ENCODE measurements at regions not wholly inside any gene's neighbourhood (a gene's known extent, or its start where the extent isn't known, plus 50 kb on each side); places are given as distances from the start of the nearest gene placed in this dataset.

DNA sequence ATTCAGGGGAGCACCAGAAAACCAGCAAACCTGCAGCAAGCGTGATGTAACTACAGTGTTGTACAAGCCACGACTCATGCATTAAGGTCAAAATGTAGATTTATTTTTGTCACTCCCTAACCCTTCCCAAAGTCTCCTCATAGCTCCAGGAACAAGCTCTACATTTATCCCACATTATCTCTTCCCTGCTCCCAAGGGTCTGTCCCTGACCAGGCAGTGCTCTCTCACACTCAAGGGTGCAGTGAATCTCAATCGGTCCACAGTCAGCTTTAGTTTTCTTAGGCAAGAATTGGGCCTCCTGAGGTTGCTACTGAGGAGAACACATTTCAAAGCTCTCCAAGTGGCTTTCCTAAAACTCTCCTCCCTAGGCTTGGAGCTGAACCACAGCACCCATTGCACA lies 219.4 kb downstream of the NHLRC3 start:
- in situ Hi-C loops (cut with HindIII; ENCODE audit: low pct_unique_long_range_greater_than_20kb, low sequenced_read_pairs): no loop called here
- no peak for DNase-seq (ENCODE audit: low read depth in 1 of 2, low spot score in 1 of 2)
- no peak for TF ChIP-seq JUND (IDR thresholded peaks at IDR 0.05; ENCODE audit: low read depth)

DNA sequence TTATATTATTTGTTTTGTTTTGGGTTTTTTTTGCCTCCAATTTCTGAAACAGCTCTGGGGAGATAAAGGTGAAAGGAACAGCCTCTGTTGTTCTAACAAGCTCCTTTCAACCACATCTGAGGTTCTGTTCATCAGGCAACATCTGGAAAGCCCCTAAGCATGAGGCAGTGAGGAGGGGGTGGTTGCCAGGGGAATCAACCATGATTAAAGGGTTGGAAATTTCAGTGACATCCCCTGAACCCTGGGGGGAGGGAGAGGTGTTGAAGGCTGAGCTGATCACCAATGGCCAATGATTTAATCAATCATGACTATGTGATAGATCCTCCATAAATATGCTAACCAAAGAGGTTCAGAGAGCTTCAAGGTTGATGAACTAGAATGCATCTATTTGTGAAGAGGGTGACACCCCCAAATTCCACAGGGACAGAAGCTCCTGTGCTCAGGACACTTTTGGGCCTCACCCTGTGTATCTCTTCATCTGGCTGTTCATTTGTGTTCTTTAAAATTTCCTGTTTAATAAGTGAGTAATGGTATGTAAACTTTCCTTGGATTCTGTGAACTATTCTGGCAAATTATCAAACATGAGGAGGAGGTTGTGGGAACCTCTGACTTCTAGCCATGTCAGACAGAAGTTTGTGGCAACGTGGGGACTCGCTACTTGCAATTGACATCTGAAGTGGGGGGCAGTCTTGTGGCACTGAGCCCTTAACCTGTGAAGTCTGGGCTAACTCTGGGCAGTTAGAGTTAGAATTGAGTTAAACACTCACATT lies 221.3 kb downstream of the NHLRC3 start:
- in situ Hi-C loops (cut with HindIII; ENCODE audit: low pct_unique_long_range_greater_than_20kb, low sequenced_read_pairs): no loop called here

DNA sequence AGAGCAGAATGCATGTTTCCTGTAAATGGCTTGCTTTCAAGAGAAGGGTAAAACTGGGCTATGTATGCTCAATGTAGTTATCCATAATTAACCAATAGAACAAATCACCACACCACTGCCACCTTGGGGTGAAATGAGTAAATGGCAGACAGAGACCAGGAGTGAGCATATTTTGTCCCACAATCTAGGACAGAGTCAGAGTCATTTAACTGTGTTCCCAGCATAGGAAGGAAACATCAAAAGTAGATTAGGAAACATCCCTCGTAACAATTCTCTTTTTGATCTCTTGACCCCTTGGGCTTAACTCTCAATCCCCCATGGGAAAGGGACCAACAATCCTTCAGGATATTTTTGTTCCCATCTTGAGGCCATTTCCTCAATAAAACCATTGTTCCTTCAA lies 224.8 kb downstream of the NHLRC3 start:
- DNase-seq (ENCODE audit: low read depth in 1 of 2, low spot score in 1 of 2): peak; percentile 40 to 64
- in situ Hi-C loops (cut with HindIII; ENCODE audit: low pct_unique_long_range_greater_than_20kb, low sequenced_read_pairs): no loop called here
- no peak for TF ChIP-seq JUND (IDR thresholded peaks at IDR 0.05; ENCODE audit: low read depth)

More for the DNA sequence above, 221.3 kb downstream of the NHLRC3 start:
- no peak for TF ChIP-seq JUND (IDR thresholded peaks at IDR 0.05; ENCODE audit: low read depth)
- DNase-seq (ENCODE audit: low read depth in 1 of 2, low spot score in 1 of 2): no peak

DNA sequence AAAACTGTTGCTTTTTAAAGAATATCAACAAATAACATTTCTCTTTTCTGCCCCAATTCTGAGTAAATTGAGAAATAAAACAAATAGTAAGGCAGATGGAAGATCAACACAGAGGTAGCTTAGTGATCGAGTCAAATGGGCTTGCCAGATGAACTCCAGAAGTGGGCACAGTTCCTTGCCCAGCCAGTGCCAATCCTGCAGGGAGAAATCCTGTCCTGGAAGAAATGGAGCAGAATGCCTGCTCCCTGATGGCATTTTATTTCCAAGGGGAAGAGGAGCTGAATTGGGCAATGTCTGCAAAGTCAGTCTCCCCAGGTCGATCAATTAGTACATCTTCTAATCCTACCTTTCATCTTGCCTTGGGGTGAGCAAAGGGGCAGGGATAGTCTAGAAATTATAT lies 225.3 kb downstream of the NHLRC3 start:
- DNase-seq (ENCODE audit: low read depth in 1 of 2, low spot score in 1 of 2): no peak
- in situ Hi-C loops (cut with HindIII; ENCODE audit: low pct_unique_long_range_greater_than_20kb, low sequenced_read_pairs): no loop called here
- TF ChIP-seq JUND (IDR thresholded peaks at IDR 0.05; ENCODE audit: low read depth): no peak

DNA sequence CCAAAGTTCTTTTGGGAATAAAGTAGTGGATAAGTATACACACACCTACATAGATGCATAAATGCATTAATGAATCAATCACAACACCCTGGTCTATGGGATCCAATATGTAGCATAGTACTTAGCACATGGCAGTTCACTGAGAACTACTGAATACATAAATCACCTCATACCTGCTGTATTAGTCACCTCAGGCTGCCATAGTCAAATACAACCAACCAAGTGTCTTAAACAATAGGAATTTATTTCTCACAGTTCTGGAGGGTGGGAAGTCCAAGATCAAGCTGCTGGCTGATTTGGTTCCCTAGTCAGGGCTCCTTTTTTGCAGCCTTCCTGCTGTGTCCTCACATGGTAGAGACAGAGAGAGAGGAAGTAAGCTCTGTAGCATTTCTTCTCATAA lies 228.2 kb downstream of the NHLRC3 start:
- TF ChIP-seq JUND (IDR thresholded peaks at IDR 0.05; ENCODE audit: low read depth): no peak
- in situ Hi-C loops (cut with HindIII; ENCODE audit: low pct_unique_long_range_greater_than_20kb, low sequenced_read_pairs): no loop called here
- no peak for DNase-seq (ENCODE audit: low read depth in 1 of 2, low spot score in 1 of 2)

DNA sequence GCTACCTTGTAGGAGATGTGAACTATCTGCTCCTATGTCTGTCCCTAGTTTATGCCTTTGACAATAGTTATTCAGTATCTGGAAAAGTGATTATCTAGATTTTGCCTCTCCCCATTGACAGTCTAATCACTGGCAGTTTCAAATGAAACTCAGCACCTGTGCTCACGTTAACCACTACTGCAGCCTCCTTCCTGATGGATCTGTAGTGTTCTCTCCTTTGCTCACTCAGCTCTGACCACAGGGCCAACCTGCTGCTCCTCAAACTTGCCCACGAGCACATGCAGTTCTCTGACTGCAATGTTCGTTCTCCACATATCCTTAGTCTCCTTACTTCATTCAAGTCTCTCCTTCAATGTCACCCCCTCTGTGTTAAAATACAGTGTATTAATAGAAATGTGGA lies 230.1 kb downstream of the NHLRC3 start:
- in situ Hi-C loops (cut with HindIII; ENCODE audit: low pct_unique_long_range_greater_than_20kb, low sequenced_read_pairs): no loop called here
- no peak for DNase-seq (ENCODE audit: low read depth in 1 of 2, low spot score in 1 of 2)
- TF ChIP-seq JUND (IDR thresholded peaks at IDR 0.05; ENCODE audit: low read depth): no peak

DNA sequence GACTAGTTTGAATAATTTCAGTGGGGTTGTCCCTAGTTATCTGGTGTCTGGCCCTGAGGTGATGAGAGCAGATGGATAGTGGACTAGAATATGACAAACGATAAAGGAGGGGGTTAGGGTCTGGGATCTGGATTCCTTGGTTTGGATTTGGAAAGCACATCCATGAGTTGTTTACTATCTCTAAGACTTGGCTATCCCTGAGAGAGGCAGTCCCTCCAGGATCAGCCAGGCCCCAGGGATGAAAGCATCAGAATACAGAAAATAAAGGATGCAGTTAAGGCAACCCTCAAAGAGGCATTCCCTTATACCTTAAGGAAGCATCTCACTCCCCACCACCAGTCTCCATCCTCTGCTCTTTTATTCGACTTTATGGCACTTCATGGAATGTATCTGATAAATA lies 230.7 kb downstream of the NHLRC3 start:
- no peak for DNase-seq (ENCODE audit: low read depth in 1 of 2, low spot score in 1 of 2)
- no peak for TF ChIP-seq JUND (IDR thresholded peaks at IDR 0.05; ENCODE audit: low read depth)
- in situ Hi-C loops (cut with HindIII; ENCODE audit: low pct_unique_long_range_greater_than_20kb, low sequenced_read_pairs): no loop called here

DNA sequence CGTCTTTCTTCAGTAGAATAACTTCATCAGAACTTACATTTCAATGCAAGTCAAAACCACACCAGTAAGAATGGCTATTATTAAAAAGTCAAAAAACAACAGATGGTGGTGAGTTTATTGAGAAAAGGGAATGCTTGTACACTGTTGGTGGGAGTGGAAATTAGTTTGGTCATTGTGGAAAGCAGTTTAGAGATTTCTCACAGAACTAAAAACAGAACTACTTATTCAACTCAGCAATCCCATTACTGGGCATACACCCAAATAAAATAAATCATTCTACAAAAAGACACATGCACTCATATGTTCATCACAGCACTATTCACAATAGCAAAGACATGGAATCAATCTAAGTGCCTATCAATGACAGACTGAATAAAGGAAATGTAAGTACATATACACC lies 231.2 kb downstream of the NHLRC3 start:
- no peak for TF ChIP-seq JUND (IDR thresholded peaks at IDR 0.05; ENCODE audit: low read depth)
- no peak for DNase-seq (ENCODE audit: low read depth in 1 of 2, low spot score in 1 of 2)
- in situ Hi-C loops (cut with HindIII; ENCODE audit: low pct_unique_long_range_greater_than_20kb, low sequenced_read_pairs): no loop called here

DNA sequence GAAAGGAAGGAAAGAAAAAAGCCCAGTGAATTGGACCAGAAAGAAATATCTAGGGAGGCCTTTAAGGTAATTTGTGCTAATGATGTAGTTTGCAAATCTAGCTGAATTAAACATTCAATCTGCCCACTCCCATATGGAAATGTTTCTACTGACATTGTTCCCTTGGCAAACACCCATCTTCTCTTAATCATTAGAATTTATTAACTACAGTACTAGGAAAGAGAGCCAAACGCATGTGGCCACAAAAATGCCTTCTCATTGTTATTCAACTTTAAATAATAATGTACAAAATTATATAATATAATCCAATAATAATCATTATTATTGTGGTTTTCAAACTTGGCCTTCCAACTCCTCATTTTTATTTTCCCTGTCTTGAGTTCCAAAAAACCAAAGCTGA lies 234.7 kb downstream of the NHLRC3 start:
- no peak for TF ChIP-seq JUND (IDR thresholded peaks at IDR 0.05; ENCODE audit: low read depth)
- DNase-seq (ENCODE audit: low read depth in 1 of 2, low spot score in 1 of 2): no peak
- in situ Hi-C loops (cut with HindIII; ENCODE audit: low pct_unique_long_range_greater_than_20kb, low sequenced_read_pairs): no loop called here

DNA sequence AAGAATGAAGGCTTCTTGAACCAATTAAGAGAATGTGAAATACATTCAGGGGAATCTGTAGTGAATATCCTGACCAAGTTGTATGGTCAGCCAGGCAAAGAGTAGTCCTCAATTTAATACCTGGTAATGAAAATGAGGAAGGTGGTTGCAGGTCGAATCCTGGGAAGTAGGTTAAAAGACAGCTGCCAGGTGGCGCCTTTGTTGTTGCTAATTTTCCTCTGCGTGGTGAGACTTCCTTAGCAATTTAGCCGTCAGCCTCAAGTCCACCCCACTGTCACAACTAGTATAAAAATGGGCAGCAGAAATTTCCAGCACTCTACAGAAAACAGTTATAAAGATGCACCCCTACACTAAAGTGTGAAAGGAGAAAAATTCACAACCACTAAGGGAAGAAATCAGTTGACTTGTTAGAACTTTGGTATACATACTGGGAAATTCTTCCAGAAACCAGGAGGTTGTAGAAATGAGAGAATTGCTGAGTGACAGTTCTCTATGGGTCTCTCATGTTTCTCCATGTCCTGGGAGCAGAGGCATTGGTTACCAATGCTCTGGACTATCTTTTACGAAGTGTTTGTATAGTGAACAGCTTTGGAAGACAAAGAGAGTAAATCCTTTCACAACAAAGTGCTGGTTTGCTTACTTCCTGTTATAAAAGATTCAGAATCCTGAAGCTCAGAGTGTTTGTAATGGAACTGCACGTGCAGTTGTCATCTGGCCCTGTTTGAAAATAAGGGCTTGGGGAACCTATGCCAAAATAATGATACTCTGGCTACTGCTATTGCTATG lies 235.9 kb downstream of the NHLRC3 start:
- peak; percentile 15 to 58 for DNase-seq (ENCODE audit: low read depth in 1 of 2, low spot score in 1 of 2)
- in situ Hi-C loops (cut with HindIII; ENCODE audit: low pct_unique_long_range_greater_than_20kb, low sequenced_read_pairs): no loop called here
- no peak for TF ChIP-seq JUND (IDR thresholded peaks at IDR 0.05; ENCODE audit: low read depth)

DNA sequence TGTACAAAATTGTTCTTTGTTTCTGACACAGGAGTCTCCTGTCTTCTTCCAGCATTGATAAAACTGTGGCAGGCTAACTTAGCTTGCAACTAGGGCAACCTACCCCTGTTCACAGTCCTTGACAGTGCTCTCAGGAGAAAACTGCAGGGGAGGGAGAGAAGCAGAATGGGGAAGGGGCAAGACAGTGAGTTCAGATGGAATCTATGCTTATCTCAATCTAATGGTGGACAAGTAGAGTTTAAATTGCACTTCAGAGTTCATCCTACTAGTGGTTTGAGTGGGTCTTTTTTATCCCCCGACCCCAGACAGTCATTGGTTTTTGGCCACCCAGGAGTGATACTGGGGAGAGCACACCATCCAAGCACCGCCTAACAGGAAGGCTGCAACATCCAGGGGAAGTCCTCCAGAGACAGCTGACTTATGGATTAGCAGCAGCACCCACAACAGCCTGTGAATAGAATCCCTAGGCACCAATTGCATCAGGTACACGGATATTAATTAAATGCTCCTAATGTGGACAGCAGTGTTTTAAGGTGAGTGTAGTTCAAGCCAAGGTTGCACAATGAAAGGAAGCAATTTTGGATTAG lies 236.6 kb downstream of the NHLRC3 start:
- in situ Hi-C loops (cut with HindIII; ENCODE audit: low pct_unique_long_range_greater_than_20kb, low sequenced_read_pairs): no loop called here
- no peak for DNase-seq (ENCODE audit: low read depth in 1 of 2, low spot score in 1 of 2)
- TF ChIP-seq JUND (IDR thresholded peaks at IDR 0.05; ENCODE audit: low read depth): no peak

DNA sequence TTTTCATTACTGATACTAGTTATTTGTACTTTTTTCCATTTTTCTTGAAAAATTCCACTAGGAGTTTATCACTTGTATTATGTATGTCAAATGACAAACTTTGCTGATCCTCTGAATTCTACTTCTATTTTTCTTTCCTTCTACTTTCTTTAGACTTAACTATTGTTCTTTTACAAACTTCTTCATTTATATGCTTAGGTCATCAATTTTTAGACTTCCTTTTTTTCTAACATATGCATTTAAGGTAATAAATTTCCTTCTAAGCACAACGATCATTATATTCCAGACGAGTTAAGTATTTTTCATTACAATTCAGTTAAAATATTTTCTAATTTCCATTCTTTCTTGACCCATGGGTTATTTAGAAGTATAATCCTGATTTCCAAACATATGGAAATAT lies 240.8 kb downstream of the NHLRC3 start:
- TF ChIP-seq JUND (IDR thresholded peaks at IDR 0.05; ENCODE audit: low read depth): no peak
- DNase-seq (ENCODE audit: low read depth in 1 of 2, low spot score in 1 of 2): no peak
- in situ Hi-C loops (cut with HindIII; ENCODE audit: low pct_unique_long_range_greater_than_20kb, low sequenced_read_pairs): no loop called here

DNA sequence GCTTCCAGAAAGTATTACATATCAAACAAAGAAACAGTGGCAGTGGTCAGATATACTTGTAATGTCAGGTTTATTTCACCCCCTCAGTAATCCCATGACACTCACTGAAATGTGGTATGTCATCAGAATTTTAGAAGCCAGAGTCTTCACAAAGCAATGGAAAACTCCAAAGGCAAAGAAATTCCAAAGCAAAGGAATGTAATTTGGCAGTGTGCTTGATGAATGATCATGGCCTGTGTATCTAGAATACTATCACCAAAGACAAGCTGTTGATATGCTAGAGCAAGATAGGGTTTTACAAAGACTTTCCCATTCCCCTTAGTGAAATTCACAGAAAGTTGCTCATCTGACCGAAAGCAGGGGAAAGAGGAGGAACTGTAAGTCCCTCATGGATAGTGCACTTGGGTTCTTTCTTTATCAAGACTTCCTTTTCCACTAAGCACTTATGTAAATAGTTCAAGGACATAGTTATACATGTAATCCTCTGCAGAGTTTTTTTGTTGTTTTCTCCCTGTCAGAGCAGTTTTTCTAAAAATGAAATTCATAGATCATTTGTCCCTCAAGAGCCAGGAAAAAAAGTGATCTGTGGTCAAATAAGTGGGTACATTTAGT lies 243.4 kb downstream of the NHLRC3 start:
- in situ Hi-C loops (cut with HindIII; ENCODE audit: low pct_unique_long_range_greater_than_20kb, low sequenced_read_pairs): no loop called here
- DNase-seq (ENCODE audit: low read depth in 1 of 2, low spot score in 1 of 2): no peak
- no peak for TF ChIP-seq JUND (IDR thresholded peaks at IDR 0.05; ENCODE audit: low read depth)

Measured in T47D (cell line).